HG02610 (cell line): ENCODE measurements at regions not wholly inside any gene's neighbourhood (a gene's known extent, or its start where the extent isn't known, plus 50 kb on each side); places are given as distances from the start of the nearest gene placed in this dataset.
"Not testable (repeated sequence)": the region's sequence is repeated elsewhere in the genome, so short reads cannot be mapped to it uniquely, and the experiment has no call there.

Experiments used
- ATAC-seq: cut with Tn5 transposase; IDR thresholded peaks from one replicate; pipeline ENCODE4 v1.9.1; 2021; ENCODE audit warnings: mild to moderate bottlenecking, moderate library complexity; ENCODE audit not compliant: unreplicated experiment

DNA sequence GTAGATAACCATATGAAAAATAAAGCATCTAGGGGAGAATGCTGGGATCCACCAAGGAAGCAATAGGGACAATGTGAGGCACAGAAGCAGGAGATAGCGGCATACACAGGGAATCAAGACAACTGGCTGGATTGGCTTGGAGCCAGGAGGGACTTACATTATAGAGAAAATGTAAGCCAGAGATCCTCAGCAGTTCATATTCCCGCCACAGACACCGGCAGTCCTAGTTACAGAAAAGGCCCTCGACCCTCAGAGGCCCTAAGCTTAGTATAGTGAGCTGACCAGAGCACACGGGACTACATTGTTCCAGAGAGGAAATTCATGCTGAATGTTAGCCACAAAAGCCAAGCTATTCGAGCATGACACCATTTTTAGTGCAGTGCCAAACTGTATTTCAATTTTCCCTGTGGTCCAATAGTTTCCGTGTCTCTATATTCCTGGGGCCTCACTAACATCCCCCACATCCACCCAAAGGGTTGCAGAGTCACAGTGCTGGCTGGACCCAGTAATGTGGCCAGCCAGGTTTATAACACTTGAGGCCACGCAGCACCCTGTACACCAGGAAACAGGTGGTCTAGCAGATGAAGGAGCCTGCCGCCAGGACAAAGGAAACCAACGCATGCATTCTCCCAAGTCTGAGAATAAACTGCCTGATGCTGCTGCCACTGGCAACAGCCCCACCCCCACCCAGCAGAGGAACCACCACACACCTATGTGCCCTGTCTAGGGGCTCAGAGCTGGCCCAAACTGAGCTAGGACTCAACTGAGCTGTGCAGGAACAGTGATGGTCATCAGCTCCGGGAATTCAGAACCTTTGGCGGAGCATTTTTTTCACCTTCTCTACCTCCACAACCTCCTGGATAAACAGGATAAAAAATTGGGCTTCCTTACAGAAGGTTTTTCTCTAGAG, 693.2 kb upstream of the CHD1 start:
- no peak for ATAC-seq

DNA sequence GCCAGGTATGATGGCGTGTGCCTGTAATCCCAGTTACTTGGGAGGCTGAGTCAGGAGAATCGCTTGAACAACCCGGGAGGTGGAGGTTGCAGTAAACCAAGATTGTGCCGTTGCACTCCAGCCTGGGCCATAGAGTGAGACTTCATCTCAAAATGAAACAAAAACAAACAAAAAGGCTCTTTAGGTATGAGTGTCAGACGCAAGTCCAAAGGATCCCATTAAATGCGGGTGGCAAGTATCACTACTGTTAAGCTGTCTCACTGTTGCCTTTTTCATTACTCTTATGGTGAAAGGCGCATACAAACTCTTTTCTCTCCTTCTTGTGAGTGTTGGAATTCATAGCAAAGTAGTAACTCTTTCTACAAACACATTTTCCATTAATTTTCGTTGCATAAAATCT, 688.5 kb upstream of the CHD1 start:
- ATAC-seq: no peak

DNA sequence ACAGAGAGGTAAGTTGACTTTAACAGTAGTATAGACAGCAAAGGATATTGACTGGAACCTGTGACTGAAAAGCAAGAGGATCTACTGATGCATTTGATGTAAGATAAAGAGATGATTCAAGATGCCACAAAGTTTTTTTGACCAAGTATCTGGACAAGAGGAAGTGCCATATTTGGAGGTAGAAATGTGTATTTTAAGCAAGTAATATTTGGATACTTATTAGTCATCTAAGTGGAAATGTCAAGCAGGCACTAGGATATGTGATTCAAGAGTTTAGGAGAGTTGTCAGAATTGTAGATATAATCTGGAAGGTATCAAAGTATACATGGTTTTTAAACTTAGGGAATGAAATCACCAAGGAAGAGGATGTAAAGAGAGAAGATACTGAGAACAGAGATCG, 686.1 kb upstream of the CHD1 start:
- no peak for ATAC-seq

DNA sequence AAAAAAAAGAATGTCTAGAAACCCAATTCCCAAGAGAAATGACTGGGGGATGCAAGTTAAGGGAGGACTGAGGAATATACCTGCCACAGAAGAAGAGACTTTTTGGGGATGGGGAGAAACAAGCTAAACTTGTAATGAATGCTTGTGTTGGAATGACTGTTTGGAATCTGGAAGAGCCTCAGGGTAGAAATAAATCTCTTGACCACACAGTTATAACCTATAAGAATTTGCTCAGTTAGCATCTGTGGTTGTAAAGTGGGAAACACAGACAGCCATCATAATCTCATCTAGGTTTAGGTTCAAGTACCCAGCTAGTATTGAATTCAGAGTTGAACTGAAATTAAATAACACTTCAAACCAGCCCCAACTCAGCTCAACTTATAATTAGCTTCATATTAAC, 678.3 kb upstream of the CHD1 start:
- ATAC-seq: no peak

DNA sequence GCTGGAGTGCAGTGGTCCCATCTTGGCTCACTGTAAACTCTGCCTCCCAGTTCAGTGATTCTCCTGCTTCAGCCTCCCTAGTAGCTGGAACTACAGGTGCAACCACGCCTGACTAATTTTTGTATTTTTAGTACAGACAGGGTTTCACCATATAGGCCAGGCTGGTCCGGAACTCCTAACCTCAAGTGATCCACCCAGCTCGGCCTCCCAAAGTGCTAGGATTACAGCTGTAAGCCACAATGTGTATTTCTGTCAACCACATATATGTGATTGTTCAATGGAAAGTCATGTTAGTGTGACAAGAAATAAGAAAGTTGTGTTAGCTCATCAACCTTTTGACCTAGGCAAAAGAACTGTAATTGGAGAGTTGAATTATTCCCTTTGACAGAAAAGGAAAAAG, 677.1 kb upstream of the CHD1 start:
- no peak for ATAC-seq

DNA sequence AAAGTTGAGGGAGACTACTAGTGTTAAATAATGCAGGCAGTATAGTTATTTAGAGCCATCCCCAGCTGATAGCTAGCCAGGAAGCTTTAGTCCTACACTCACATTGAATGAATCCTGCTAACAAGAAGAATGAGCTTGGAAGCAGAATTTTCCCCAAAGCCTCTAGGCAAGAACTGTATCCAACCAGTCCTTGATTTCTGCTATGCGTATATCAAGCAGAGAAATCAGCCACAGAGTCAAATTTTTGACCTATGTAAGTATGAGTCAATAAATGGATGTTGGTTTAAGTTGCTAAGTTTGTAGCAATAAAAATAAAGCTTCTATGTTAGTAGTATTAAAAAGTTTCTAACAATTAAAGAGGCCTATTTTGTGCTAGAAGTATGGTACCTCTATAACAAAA, 672.1 kb upstream of the CHD1 start:
- ATAC-seq: no peak

DNA sequence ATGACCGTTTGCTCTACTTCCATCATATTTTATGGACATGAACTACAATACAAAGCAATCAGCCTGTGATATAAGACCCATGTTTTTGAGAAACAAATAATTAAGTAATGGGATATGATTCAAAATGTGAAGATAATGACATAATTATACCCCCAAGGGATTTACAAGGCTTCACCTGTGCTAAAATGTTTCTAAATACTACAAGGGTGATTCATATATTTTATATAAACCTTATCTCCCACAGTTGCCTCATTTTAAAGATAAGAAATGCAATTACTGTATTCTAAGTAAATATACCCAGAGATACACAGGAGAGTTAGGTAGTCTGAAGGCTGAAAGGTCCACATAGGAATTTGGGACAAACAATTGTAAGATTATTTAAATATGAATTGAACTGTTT, 662.0 kb upstream of the CHD1 start:
- no peak for ATAC-seq

DNA sequence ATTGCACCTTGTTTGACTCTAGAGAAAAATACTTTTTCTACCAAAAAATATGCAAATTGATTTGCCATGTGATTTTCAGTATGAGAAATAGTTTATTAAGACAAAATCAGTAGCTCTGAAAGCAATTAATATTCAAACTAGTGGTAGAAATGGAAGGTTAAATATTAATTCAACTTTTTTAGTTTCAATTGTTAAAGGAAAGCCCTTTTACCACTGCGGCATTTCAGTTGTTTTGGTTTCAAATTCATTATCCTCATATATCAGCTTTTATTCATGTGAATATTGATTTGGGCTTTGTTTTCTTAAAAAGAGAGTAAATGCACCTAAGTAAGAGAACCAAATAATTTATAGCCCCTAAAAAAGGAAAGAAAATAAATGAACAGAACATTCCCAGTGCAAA, 660.6 kb upstream of the CHD1 start:
- ATAC-seq: no peak

DNA sequence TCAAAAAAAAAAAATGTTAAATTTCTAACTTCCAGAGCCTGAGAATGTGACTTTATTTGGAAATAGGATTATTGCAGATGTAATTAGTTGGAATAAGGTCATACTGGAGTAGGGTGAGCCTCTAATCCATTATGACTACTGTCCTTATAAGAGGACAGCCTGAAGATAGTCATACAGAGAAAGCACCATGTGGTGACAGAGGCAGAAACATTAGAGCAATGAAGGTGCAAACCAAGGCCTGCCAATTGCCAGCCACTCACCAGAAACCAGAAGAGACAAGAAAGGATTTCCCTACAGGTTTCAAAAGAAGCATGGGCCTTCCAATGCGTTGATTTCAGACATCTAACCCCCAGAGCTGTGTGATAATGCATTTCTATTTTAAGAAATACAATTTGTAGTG, 659.2 kb upstream of the CHD1 start:
- ATAC-seq: no peak

DNA sequence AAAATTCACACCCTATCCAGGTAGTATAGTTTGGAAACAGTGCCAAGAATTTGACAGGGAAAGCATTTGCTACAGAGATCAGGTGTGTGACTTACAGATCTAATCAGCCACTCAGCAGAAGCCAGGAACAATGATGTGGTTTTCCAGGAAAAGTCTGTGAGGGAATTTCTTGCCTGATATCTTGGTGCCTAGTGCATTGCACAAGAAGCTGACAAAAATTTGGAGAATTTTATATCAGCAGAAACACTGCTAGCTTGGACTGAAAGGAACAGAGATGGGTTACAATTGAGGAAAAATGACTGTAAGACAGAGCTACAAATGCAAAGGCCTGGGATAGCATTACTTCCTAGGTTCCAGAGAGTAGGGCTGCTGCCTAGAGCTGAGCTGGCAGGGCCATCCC, 658.1 kb upstream of the CHD1 start:
- no peak for ATAC-seq

DNA sequence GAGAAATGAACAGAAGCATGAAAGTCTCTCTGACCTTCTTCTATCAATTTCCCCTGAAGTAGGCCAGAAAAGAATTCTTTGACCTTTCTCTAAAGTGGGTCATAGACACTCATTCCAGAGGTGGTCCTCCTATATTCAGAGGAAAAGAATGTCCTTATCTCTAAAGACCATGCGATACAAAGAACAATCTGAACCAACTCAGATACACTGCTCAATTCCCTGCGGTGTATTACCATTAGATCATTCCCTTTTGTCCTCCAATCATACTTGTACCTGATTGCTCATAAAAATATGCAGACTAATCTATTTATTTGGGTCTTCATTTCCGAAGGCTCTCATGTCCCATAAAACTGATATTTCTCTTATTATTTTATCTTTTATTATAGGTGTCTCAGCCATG, 652.4 kb upstream of the CHD1 start:
- not testable (repeated sequence) for ATAC-seq

DNA sequence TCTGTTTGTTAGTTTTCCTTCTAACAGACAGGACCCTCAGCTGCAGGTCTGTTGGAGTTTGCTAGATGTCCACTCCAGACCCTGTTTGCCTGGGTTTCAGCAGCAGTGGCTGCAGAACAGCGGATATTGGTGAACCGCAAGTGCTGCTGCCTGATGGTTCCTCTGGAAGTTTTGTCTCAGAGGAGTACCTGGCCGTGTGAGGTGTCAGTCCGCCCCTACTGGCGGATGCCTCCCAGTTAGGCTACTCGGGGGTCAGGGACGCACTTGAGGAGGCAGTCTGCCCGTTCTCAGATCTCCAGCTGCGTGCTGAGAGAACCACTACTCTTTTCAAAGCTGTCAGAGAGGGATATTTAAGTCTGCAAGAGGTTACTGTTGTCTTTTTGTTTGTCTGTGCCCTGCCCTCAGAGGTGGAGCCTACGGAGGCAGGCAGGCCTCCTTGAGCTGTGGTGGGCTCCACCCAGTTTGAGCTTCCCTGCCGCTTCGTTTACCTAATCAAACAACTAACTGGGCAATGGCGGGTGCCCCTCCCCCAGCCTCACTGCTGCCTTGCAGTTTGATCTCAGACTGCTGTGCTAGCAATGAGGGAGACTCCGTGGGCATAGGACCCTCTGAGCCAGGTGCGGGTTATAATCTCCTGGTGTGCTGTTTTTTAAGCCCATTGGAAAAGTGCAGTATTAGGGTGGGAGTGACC, 634.3 kb upstream of the CHD1 start:
- ATAC-seq: not testable (repeated sequence)

DNA sequence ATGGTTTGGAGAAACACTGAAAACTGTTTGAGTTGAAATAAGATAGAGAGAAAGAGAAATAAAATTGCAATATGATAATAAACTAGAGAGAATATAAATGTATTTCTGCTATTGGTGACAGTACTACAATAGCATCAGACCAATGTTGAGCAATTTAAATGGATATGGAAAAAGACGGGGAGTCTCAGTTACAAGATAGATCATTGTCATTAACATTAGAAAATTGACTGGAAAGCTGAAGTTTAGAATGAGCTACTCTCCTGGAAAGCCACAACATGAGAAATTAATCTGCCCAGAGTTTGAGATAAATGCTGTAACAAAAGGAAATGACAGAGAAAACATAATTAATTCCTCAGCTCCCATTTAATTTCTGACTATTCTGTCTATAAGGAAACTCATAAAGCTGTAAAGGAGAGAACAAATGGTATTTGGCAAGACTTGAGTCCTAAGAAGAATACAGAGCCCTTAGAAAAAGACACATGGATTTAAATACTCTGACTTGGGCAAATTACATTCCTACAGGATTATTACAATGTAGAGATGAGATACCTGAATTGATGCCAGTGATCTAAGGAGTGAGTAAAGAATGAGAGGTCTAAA, 624.5 kb upstream of the CHD1 start:
- ATAC-seq: no peak

DNA sequence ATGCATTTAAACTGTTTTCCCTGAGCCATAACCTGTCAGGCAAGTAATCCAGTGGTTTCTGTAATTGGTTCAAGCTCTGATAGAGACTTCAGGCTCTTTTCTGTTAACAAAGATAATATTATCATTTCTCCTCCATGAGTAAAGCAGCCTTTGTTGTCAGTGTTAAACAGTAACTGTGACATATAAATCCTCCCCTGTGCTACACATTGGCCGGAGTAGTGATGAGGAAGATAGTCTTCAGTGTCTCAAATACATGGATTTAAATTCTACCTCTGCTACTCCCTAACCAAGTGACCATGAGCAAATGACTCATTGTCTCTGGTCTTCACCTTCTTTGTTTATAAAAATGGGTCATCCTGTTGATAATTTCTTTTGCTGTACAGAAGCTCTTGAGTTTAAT, 615.5 kb upstream of the CHD1 start:
- ATAC-seq: no peak

DNA sequence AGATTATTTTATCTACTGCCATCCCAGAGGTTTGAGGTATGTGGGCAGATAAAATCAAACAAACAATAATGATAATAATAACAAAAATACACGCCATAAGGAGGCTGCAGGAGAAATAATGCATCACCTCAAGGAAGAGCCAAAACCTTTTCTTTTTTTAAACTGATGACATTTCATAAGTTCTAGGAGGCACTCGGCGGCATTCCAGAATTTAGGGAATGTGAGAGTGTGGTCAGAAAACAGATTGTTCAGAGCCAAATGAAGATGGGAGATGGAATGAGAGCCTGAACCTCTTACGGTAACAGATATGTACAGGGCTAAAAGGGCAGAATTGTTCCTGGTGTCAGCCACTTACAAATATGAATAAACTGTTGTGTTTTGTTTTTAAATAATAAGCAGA, 615.0 kb upstream of the CHD1 start:
- no peak for ATAC-seq

DNA sequence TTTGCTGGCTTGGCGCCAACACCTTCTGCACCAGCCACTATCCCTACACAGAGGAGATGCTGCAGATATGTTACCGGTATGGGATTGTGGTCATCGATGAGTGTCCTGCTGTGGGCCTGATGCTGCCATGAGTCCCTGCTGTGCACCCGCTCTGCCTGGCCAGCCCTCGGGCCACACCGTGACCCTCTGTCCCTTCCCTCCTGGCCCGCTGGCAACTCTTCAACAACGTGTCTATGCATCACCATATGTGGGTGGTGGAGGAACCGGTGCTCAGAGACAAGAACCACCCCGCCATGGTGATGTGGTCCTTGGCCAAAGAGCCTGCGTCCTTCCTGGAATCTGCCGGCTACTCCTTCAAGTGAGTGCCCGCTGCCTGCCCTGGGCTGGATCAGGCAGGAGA, 605.4 kb upstream of the CHD1 start:
- not testable (repeated sequence) for ATAC-seq

DNA sequence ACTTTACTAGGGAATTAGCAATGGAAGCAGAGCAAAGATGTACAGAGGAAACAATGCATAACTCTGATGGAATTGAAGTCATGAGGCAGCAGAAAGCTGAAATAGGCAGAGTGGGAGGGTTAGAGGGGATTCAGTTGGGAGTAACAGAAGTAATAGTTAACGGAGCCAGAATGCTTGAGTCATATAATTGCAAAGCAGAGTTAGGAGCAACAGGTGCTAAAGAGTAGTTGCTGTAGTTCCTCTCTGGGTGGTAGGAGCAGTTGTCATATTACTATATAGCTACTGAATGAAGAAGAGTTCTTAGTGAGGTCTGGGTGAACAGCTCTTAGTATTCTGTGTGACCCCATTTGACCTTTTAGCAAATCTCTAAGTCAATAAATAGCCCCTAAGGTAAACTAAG, 592.9 kb upstream of the CHD1 start:
- ATAC-seq: not testable (repeated sequence)

DNA sequence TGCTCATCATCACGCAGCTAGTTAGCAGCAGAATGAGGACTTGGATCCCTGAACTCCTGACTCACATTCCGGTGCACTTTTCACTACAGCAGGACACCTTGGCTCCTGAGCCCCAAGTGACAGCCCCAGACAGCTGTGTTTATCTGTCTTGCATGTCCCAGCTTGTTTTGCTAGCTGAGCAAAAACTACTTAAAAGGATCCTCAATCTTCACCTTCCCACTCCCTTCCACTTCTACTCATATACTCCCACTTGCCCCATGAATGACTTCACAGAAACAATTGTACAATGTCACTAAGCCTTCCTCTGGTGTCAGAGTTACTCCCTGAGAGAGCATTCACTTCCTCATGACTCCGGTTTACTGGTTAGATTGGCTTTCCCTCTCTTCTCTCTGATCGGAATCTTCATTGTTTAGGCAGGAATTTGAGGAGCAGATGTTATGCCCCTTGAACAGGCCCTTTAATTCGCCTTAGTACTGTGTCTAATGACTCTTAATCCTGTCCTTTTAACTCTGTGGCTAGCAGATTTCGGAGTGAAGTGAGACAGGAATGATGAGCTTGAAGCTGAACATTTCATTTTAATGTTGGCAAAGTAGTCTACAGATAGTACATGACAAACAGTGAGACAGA, 587.2 kb upstream of the CHD1 start:
- ATAC-seq: not testable (repeated sequence)

DNA sequence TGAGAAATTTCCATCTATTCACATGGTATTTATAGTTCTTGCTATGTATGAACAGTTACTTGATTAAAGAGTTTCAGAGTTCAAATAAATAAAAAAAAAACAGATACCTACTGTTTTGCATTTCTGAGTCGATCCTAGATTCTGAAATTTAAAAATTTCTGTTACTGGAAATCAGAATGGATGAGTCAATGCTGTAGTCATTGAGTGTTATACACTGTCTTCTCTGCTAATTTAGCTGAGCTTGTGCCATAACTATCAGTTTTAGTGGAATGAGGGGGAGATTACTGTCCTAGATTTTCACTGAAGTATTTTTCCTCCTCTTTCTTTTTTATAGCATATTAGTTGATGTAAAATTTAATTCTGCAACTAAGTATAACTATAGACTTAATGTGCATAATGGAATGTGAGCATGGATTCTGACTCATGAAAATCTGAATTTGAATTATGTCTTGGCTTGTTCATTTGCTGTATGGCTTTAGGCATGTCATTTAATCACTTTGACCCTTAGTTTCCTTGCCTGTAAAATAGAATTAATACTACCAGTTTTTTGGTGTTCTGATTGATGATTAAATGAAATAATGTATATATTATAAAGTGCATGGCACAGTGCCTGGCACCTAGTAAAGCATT, 581.5 kb upstream of the CHD1 start:
- ATAC-seq: not testable (repeated sequence)

DNA sequence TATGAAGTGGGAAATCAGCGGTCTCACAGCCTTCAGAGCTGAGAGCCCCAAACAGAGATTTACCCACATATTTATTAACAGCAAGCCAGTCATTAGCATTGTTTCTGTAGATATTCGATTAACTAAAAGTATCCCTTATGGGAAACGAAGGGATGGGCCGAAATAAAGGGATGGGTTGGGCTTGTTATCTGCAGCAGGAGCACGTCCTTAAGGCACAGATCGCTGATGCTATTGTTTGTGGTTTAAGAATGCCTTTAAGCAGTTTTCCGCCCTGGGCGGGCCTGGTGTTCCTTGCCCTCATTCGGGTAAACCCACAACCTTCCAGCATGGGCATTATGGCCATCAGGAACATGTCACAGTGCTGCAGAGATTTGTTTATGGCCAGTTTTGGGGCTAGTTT, 580.3 kb upstream of the CHD1 start:
- not testable (repeated sequence) for ATAC-seq

DNA sequence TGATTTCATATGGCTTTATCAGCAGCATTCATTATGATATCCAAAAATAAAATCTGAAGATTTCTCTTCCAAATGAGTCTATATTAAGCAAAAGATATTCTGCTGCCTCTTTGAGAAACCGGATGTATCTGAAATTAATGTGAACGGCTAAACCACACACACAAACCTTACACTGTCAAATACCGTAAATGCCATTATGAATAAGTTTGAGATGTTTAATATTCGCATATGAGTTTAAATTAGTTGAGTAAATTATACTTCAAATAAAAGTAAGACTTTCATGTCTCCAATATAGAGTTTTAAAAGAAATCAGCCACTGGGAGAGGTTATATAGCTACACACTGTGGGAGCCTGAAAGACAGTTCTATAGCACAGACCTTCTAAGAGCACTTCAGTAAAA, 566.6 kb upstream of the CHD1 start:
- ATAC-seq: not testable (repeated sequence)
